ENCODE measurements at regions not wholly inside any gene's neighbourhood (a gene's known extent, or its start where the extent isn't known, plus 50 kb on each side); places are given as distances from the start of the nearest gene placed in this dataset.
A peak's percentile ranks its signal among the peaks of the same experiment; 100 is the strongest.
"Not testable (repeated sequence)": the region's sequence is repeated elsewhere in the genome, so short reads cannot be mapped to it uniquely, and the experiment has no call there.

DNA sequence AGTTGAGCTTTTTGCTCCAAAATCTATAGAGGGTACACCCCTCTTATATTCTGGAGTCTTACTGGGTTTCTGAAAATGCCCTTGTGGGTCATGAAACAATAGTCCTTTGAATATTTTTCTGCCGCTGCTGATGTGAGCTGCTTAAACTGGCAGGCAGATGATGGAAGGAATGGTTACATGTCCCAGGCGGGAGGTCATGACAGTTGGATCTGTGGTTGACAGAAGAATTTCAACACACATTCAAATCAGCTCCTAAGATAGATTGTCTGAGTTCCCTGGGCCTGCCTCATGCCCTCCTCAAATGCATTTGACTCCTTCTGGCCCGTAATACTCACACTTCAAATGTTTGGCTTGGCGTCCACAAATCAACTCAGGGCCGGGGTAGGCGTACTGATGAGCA is 105.0 kb upstream of the IKBKE start:
- DNase-seq: not testable (repeated sequence)

DNA sequence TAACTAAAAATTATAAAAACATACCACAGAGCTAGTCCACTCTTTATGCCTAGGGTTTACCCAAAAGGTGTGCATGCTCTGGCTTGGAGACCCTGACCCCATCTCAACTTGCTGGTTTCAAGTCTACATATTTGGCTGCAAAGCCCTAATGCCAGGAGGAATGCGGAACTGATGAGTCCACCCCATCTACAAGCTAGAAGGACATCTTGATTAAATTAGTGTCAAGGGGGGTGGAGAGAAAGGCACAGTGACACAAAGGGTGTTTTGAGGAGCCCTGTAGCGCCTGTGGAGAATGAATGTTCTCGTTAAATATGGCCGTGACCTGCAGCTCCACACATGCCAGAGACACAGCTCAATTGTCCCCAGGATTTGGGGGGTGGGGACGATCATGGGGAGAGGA is 104.1 kb upstream of the IKBKE start:
- not testable (repeated sequence) for DNase-seq

DNA sequence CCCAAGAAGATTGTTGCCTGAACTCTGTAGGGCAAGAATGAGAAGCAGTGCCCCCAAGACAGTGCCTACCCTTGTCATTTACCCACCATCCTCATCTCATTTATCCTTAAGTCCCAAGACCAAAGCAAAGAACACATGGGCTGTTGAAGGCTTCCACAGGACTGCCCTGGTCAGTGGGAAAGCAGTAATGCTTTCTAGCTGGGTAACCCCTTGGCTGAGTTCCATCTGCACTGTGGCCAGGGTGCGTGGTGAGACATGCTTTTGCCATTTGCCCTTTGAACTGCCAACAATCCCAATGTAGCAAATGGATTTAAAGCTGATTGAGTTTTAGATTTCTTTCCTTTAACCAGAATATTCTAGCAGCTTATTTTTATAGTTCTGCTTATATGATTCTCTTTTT is 103.5 kb upstream of the IKBKE start:
- not testable (repeated sequence) for DNase-seq

DNA sequence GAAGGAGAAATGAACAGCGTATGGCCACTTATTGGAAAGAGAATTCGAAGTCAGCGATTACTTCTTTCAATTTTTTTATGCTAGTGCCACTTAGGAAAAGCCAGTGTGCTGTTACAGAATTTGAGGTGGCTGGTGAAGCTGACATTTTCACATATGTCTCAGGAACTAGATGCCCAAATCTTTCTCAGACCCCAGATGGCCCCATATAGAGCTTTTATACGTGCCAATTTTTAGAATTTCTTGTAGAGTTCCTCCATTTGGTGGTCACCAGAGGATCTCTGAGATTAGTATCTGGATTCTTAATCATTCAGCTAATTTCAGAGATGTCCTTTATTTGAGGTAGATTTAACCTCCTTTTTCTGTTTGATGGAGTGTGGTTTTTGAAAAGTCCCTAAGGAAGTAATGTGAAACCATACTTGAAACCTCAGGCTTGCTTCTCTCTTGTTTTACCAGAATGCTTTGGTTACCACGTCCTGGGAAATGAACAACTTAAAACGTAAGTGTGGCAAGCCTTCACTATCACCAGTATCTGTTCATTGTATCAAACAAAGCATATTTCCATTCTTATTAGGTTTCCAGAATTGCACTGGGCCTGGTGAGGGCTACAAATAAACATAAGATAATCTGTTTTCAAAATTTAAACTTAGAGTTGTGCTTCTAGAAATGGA is 102.2 kb upstream of the IKBKE start:
- not testable (repeated sequence) for DNase-seq

DNA sequence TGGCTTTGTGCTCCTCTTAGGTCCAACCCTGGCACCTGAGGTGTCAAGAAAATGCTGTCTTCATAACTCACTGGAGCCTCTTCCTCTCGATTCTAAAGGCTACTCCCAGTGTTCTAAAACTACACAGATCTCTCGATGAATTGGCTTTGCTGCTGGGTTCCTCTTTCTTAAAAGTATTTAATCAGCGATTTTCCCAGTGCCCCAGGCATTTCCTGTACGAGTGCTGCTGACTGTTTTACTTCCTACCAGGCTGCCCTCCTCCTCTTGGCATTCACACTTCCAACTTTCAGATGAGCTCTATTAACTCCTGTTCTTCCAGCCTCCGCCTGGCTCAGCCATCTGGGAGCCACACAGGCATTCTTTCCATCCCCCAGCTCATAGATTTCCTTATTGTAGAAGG is 95.6 kb upstream of the IKBKE start:
- DNase-seq: not testable (repeated sequence)

DNA sequence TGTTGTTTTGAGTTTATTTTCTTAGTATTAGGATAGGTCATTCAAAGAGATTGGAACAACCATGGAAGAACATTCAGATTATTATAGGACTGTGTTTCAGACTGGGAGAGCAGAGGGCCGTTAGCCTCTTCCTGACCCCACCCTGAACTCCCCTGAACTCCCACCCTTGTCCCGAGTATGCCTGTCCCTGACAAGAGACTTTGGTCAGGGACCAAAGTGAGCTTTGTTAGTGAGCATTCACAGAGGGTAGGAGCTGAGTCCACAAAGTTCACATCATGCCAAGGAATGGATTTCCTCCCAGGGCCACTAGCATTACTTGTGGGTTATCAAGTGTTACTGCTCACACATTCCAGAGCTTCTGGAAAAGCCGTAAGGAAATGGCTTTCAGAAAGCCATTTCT is 94.7 kb upstream of the IKBKE start:
- not testable (repeated sequence) for DNase-seq

DNA sequence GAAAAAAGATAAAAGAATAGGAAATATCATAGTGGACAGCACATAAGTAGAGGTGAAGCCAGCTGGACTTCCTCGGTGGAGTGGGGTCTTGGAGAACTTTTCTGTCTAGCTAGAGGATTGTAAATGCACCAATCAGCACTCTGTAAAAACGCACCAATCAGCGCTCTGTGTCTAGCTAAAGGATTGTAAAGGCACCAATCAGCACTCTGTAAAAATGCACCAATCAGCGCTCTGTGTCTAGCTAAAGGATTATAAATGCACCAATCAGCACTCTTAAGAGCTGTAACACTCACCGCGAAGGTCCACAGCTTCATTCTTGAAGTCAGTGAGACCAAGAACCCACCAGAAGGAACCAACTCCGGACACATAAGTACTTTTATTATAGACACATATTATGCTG is 91.8 kb upstream of the IKBKE start:
- not testable (repeated sequence) for DNase-seq

DNA sequence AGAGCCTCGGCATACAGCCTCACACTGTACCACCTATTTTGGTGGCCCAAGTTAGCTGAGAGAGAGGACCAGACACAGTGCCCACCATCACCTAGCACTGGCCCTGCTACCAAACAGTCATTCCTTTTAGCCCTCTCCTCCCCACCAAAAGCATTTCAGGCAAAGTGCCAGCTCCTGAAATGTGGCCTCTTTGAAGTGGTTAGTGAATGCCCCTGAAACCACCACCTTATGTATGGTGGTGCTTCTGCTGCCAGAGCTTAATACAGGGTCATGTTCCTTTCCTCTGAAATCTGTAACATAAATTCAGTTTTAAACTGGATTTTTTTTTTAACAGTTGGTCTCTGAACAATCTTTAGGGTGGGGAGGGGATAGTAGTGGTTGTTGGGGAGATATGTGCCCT is 91.0 kb upstream of the IKBKE start:
- not testable (repeated sequence) for DNase-seq

DNA sequence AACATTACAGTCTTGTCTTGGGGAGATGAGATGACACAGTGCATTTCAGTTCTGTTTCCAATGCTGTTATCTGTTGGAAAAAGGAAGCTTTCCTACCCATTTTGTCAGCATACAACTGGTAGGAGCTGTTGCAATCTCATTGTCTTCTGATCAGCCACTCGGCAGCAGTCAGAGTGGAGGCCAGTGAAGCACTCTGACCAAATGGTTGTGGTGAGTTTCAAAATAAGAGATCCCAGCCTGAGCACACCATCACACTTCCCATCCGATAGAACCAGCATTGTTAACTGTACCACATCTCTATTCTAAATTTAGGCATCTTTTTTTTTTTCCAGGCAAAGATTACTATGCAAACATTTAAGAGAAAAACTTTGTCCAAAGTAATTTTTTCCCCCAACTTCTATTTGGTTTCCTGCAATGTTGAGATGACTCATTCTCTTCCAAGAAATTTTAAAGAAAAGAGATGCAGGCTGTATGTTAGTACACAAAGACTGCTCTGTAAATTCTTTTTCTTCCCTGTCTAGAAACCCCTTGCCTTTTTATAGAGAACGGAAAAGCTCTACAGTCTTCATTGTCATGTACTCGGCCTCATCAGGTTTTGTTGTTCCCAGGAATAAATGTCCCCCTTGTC is 90.0 kb upstream of the IKBKE start:
- DNase-seq: peak; percentile 32 to 47

DNA sequence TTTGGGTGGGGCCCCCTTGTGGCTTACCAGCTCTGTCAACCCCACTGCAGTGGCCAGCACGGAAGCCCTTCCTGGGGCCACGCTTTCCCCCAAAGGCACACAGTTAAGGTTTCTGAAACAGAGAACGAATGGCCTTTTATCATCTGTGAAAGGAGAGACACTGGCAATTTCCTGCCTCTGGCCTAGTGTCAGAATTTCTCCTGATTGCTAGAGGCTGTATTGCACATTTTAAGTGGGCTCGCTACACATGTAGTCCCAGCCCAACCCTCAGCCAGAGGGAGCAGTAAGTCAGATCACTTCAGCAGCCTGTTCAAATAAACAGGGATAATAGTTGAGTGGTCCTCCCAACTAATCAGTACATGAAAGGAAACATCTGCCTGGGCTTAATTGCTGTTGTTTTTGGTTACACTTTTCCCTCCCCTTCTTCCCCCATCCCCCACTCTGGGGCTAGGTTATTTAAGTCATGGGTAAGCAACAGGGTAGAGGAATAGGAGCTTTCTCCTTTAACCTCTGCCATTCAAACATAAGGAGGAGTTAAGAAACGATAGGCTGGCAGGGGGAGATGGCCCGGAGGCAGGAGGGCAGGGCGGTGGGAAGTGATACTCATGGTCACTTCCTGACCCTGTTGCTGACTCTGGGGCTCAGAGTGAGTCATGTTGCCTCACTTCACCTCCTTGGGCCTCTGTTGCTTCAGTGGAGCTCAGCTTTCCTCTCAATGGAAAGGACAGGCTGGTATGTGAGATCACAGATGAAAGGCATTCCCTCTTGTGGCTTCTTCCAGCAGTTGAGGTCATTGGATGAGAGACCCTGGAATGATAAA is 89.3 kb upstream of the IKBKE start:
- not testable (repeated sequence) for DNase-seq

DNA sequence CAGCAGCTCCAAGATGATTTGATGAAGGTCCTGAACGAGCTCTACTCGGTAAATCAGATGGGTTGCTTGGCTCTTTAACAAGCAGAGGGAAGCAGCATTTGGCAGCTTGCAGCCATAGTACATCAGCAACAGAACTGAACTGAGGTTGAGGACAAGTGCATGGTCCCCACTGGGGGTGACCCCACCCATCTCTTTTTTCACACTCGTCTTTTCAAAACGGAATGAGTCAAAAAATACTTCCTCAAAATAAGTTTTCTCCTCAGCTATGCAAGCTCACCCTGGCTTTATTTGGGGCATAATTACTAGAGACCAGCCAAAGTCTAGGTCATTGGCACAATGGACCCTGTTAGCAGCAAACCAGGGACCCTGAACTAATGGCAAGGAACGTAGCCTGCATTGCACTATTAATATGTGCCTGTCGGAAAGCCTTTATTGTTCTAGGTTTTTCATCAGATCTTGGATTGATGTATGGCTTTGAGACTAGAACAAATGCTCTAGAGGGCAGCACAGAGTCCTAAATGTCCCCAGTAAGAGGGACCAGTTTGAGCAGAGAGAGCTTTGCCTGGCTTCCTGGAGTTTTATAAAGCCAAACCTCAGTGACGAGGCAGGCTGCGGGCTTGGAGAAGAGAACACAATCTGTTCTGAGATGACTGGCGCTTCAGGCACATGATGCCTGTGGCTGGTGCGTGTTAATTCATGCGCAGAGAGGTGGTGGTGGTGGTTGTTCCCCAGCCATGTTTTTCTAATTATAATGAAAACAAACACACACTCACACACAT is 86.1 kb upstream of the IKBKE start:
- peak in 1 of 2 experiments; percentile 8 for DNase-seq

DNA sequence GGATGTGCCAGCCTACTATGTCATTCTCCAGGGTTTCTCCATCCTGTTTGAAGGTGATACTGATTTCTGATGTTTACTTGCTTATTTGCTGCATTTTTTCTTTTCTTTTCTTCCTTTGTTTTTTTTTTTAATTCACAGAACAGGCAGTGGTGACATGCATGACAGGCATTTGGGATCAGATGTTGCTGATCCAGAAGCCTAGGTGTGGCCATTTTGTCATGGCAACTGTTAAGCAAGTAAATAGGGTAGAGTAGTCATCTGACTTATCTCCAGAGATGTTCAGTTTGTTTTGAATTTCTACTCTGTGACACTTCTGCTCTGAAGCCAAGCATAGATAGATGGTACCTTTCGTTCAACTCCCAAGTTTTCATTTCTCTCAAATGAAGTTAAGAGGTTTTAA is 85.4 kb upstream of the IKBKE start:
- DNase-seq: not testable (repeated sequence)

DNA sequence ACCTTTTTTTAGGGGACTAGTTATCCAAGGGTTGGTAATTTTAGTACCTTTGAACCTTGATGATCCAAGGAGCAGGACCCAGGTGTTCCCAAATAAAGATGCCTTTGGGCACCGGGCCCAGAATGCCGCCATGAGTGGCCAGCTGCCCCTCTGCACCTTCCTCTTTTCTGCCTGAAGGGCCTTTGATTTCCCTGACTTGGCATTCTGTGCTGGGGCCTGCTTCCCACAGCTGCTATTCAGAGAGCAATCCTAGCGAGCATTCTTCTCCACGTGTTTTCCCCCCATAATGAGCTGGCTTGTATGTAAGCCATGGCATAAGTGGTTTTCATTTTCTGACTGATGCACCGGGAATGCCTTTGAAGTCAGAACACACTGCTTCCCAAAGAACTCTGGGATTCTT is 82.6 kb upstream of the IKBKE start:
- not testable (repeated sequence) for DNase-seq

DNA sequence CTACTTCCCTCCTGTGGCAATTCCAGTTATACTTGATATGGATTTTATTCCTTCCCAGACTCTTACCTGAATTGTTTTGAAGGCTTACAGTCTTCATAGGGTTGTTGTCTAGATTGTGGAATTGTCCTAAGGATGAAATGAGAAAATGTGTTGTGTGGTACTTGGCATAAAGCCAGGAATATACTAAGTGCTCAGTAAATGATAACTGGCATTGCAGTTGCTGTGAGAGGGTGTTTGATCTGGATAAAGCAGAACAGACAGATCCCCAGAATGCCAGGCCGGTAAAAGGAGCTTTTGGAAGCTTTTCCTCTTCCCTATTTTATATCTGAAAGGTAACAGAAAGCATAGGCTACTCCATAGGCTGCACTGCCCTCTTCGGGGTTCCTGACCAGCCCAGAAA is 78.4 kb upstream of the IKBKE start:
- DNase-seq: not testable (repeated sequence)

DNA sequence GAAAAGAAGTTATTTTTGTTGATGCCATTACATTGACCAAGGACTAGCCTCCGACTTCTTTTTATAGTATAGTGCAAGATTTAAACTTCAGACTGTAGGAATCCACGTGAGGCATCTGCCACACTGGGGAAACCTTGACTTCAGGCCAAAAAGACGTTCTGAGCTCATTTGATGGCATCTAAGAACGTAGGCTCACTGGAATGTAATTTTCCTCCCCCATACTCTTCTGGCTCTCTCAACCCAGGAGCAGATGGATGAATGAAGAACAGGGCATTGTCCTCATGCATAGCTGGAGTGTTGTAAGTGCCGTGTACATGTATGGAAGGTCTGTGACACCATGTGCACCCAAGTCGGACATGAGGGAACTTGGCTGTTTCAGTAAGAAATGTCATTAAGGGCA is 72.8 kb upstream of the IKBKE start:
- DNase-seq: not testable (repeated sequence)

DNA sequence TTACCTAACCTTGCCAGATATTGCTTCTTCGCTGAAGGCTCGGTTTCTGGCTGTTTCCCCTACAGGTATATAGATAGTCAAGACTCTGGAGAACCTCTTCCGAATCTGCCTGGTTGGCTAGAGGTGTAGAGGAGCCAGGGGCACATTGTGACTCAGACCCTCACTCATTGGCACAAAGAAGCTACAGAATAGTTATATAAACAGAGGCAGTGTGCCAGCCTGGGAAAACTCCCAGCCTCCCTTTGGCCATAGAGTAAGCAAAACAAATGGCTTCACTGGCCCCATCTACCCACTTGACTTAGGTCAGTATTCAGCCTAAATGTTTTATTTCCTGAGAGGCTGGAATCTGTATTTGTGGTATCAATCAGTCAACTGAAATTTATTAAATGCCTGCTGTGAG is 72.0 kb upstream of the IKBKE start:
- not testable (repeated sequence) for DNase-seq

DNA sequence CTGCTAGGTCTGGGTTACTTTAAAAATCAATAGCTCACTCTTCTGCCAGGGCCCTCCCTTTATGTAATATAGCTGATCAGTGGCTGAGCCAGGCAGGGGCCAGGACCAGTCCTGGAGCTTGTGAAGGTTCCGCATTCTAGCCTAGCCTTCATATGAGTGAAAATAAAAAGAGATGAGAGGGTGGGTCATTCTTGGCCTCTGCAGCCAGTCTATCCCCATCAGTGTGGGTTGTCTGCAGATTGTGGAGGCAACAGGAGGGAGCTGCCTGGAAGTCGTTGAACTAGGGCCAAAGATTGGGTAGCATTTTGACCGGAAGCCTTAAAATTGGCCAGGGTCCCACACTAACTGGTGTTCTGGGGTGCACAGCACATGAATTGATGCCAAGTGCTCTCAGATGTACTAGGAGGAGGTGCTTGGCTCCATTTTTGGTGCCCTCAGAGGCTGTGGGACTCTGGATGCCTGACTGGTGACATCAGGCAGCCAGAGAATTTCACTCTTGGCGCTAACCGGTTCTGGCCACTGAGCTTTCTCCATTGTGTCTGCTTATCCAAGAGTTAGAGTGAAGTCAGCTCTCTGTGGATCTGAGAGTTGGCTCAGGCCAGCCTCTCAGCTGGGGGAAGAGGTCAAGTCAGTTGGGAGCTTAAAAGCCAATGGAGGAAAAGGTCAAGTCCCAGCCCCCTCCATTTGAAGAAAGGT is 66.5 kb upstream of the IKBKE start:
- not testable (repeated sequence) for DNase-seq

DNA sequence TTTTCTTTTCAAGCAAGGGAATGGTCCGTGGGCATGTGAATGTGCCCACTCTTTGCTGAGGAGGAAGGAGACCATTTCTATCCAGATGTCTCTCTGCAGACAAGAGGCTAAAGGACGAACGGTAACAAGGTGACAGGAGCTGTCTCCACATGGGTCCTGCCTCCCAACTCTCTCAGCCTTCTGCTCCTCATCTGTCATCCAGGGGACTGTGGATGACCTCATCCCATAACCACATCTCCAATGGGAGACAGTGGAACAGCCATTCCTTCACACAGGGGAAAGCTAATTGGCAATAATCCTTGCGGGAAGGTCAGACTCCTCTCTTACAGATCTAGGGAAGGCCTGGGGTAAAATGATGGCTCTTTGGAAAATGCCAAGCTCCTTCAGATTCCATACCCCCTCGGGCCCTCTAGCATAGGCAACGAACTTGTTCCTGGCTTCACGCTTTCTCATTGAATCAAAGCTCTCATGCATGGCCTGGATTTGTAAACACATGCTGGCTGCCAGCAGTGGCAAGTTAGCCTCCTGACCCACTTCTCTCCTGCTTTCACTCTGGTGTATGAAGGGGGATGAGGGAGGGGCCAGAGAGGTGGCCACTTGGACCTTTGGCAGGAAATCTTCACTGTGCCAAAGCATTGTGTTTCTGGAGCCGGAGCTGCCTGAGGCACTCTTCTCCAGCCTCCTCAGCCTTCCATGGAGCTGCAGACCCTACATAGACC is 65.8 kb upstream of the IKBKE start:
- DNase-seq: not testable (repeated sequence)

DNA sequence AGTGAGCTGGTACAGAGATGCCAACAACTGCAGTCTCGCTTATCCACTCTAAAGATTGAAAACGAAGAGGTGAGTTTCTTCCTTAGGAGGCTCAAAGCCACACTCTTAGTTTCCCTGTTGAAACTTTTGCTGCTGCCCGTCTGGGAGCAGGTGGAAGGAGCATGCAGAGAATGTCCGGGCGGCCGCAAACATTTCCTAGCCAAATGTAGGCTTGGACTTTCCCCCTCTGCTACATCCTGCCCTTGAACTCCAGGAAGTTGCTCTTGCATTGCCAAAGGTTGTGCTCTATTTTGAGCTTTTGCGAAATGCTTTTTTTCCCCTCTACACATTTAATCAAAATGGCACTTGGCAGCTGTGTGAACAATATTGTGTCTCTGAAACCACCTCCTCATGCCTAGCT is 65.0 kb upstream of the IKBKE start:
- DNase-seq: not testable (repeated sequence)

DNA sequence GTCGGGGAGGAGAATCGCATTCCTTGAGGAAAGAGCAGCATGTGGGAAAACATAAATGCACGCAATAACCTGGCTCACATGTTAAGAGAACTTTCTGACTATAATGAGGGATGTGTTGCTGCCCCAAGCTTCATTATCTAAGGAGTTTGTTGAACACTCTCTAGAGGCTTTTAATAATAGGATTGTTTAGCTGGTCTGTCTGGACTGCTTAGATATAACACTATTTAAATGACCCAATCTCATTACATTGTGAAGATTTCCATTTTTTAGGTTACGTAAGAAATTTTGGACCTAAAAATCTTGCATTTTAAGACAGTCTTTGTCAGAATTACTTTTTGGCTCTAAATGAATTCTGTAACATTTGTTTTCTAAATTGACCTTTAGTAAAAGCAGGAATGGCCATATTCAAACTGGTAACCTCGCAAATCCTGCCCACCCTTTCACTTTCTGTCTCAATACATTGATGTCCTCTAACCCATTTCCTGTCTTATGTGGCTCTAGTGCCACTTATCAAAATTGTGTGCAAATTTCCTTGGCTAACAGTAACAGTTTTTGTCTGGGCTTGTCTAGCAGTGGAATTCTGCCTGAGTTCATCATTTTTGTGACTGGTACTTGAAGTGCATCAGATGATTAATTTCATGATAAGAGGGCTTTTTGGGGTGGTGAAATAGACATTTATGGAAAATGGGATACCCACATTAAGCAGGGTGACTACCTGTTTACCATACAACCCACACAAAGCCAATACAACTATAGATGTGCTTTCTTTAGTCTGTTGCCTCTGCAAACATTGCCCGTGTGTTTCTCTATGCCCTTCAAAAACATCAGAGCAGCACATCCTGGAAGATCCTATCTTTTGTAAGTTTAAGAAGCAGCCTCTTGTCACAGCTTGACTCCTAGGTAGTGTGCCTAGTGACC is 61.6 kb upstream of the IKBKE start:
- not testable (repeated sequence) for DNase-seq

DNA sequence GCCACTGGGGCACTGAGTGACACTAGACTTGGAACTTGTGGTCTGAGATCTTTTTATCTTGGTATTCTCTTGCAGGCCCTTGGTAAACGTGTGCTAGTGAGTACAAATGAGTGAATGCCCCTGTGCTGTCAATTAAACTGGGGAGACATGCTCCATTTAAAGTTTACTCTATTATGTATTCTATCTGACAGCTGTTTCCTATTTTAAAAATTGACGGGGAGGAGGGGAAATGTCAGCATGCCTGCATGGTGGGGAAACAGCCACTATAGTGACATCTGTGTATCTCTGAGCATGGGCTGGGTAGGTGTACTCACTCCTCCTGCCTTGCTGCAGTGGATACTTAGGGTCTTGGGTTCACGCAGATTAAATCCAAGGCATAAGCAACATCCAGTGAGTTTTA is 59.0 kb upstream of the IKBKE start:
- DNase-seq: no peak
